Left colon (tissue), 2 donors: ENCODE measurements at regions not wholly inside any gene's neighbourhood (a gene's known extent, or its start where the extent isn't known, plus 50 kb on each side); places are given as distances from the start of the nearest gene placed in this dataset.

Experiments used
- ATAC-seq: fragments of 200-7000 bp; cut with Tn5 transposase; one replicate; pipeline ENCODE4 v1.9.1; 2020; ENCODE audit warnings: mild to moderate bottlenecking, moderate library complexity
- DNase-seq, 2 donors: peaks; one replicate each; pipeline ENCODE4 v3.0.0-alpha.2; 2020
- intact Hi-C, 2 donors: fragments of 100-400 bp; cut with DNase I in 1 of 2; cut with micrococcal nuclease in 1 of 2; formaldehyde crosslinking; loops; one replicate each; pipeline versions ENCODE4 v1.11.2 to v1.14.0; 2022; cut with DNase I, micrococcal nuclease
- donor health status: DM: no; HTN: no; CAD: no.
- donor health status: DM: yes; HTN: yes; CAD: no.

DNA sequence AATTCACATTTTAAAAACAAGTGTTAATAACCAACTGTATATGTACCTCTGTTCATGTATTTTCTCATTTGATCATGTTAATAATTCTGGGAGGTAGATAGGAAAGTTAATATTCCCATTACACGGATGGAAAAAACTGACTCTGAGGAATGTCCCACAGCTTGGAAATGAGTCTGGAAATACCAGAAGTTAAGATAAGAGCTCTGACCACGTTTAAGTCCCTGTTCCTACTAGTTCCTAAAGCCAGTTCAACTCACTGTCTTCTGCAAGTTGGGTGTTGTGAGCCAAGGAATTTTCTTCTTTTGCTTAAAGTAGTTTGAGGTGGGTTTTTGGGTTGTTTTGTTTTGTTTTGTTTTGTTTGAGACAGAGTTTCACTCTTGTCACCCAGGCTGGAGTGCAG lies 104.5 kb downstream of the TMEM30B start:
- DNase-seq (no peak), ATAC-seq (no peak)
- intact Hi-C loops = no loop called here

GRCh38 chr14:61174987-61175386 lies 106.2 kb downstream of the TMEM30B start:
- no peak for ATAC-seq
- intact Hi-C loops = no loop called here
- no peak for DNase-seq

GRCh38 chr14:61174441-61174891 lies 106.7 kb downstream of the TMEM30B start:
- intact Hi-C loops = no loop called here

DNA sequence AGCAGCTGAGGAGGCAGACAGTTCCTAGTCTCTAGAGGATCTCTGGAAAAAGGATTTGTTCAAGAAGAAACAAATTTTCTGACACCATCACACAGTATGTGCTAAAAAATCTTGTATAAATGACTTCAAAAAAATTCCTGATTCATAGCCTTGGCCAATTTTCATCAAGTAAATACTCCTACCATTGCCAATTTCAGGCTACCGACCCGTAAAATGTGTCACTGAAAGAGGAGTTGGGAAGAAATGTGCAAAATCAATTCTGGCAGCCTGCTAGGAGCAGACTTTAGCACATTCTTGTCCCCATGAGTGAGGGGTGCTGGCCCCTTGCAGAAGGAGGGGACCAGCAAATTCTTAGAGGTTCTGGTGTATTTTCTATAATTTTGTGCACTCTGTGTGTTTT lies 109.4 kb downstream of the TMEM30B start:
- ATAC-seq (no peak), DNase-seq (no peak)
- intact Hi-C loops = no loop called here

More at GRCh38 chr14:61174441-61174891, 106.7 kb downstream of the TMEM30B start:
- ATAC-seq (no peak), DNase-seq (no peak)

DNA sequence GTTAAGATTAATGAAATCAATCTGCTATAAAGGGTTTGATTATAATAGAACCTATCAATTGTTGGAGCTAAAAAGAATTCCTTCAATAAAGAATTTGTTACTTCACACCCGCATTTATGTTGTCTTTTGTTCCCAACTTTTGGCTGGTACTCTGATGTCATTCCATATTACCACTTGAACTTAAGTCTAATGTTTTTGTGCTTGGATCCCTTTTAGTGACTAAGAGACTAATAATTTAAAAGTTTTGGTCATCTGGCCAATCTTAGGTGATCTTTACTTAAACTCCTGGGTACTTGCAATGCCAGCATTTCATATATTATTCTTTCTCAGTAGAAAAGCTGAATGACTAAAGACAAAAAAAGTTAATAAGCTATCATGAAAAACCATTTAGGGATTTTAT lies 113.0 kb downstream of the TMEM30B start:
- intact Hi-C loops = no loop called here
- no peak for ATAC-seq

DNA sequence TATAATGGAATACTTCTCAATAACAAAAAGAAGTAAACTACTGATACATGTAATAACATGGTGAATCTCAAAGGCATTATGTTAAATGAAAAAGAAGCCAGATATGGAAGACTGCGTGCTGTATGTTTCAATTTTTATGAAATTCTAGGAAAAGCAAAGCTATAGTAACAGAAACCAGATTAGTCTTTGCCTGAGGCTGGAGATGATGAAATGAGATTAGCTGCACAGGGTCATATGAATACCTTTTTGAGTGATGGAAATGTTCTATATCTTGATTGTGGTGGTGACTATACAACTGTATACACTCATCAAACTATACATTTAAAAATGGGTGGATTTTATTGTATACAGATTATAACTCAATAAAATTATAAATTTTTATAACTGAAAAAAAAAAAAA lies 113.5 kb downstream of the TMEM30B start:
- no peak for DNase-seq
- intact Hi-C loops = no loop called here
- ATAC-seq = no peak

More for the DNA sequence above, 113.0 kb downstream of the TMEM30B start:
- DNase-seq = no peak

GRCh38 chr14:61160798-61161197 lies 120.3 kb downstream of the TMEM30B start:
- DNase-seq = no peak
- intact Hi-C loops = no loop called here
- ATAC-seq = no peak

GRCh38 chr14:61154641-61155040 lies 126.5 kb downstream of the TMEM30B start:
- ATAC-seq = no peak
- no peak for DNase-seq
- intact Hi-C loops = no loop called here

DNA sequence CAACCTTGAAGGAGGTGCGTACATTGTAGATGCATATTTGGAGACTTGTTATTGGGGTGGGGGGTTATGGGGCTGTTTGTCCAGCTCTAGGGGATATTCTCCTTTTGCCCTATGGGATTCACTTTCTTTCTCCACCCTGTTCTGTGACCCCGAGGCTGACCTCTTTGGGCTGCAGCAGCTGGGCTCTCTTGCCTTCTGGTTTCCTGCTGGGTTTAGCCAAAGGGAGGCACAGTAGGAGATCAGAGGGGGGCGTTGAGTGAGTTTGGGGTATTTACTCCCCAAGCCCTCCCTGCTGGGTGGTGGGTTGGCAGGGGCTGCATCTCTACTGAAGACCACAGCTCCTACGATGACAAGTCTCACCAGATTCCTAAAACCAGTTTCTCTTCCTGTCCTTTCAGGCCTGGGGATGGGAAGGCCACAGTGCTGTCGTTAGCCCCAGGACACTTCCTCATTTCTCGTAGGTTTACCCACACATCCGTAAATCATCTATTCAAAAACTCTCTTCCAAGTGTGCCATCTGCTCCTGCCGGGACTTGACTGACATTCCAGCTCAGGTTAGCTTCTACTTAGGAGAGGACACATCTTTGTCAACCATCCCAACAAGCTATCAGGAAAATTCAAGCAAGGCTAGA lies 127.1 kb downstream of the TMEM30B start:
- DNase-seq (no peak), ATAC-seq (no peak)
- intact Hi-C loops = no loop called here

DNA sequence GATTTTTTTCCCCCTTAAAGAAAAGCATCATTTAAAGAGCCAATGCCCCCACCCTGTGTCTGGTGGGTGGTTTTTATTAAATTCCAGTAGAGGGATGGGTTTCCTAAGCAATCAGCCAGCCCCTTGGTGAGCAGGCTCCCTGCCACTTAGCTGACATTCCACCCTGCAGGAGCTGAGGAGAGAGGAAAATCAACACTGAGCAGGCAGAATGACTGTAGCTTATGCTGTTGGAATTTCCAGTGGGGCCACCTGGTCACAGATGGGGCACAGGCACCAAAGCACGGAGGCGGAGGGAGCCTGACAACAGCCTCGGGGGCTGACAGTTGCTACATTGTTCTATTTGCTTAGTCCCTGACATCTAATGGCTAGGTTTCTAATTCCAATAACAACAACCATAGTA lies 127.7 kb downstream of the TMEM30B start:
- DNase-seq (no peak), ATAC-seq (no peak)
- intact Hi-C loops = no loop called here

DNA sequence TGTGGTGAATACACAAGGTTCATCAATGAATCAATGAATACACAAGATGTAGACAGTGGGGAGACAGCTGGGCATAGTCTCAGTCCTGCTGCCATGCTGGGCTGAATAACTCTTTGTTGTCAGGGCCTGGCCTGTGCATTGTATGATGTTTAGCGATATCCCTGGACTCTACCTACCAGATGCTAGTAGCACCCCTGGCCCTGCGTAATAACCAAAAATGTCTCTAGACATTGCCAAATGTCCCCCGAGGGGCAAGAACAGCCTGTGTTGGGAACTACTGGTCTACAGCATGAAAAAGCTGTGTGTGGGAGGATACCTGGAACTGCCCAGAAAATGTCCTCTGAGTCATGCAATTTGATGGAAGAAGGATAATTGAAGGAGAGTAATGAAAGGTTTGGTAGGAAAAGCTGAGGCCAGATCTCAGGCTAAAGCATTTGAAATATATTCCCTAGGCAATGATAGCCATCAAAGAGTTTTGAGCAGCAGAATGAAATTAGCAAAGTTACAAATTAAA lies 128.2 kb downstream of the TMEM30B start:
- ATAC-seq (no peak), DNase-seq (no peak)
- intact Hi-C loops = no loop called here

DNA sequence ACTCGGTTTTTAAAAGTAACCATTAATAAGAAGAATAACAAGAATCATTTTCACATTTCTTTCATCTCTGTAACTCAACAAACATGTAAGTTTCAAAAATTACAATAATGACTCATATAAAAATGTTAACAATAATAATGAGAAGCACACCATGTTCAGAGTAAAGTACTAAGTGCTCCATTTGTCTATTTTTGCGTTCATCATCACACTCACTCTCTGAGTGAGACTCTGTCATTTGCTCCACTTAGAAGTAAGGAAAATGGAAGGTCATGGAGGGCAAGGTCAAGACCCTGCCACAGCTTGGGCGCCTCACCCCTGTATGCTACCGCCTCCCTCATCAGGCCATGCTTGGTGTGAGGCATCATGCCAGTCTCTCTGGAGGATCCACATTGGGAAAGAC lies 129.9 kb downstream of the TMEM30B start:
- ATAC-seq (no peak), DNase-seq (no peak)
- intact Hi-C loops = no loop called here

GRCh38 chr14:61150851-61151250 lies 130.3 kb downstream of the TMEM30B start:
- ATAC-seq (no peak), DNase-seq (no peak)
- intact Hi-C loops = no loop called here

GRCh38 chr14:61149896-61150295 lies 131.2 kb downstream of the TMEM30B start:
- no peak for DNase-seq
- ATAC-seq = no peak
- intact Hi-C loops = no loop called here

- ATAC-seq (no peak), DNase-seq (no peak)
- intact Hi-C loops = no loop called here
These were observed 132.3 kb downstream of the TMEM30B start for GRCh38 chr14:61148742-61149350.

DNA sequence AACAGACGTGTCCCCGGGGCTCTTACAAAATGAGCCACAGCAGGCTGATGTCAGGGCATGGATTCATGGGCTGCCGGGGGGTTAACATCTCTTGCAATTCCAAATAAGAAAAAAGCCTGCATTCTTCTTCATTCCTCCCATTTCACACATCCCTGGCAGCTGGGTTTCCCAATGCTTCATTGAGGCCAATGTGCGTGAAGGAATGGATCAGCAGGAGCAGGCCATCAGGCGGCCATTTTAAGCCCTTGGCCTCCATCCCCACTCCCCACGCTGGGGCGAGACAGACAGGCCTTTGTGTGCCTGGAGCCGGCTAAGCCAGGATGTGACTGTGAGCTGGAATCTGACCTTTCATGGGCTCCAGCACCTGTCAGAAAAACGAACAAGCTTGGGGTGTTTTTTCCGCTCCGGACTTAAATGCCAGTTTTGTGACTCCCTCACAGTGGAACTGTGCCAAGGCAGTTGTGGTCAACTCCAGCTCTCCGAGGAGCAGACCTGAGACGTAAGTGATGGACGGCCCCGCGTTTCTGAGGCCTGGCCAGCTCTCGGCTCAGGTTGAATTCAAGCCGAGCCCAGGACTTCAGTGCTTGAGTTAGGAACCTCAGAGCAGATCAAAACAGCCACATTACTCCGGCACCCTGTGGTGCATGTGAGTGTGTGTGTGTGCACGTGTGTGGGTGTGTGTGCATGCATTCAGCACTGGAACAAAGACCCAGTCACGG lies 133.1 kb downstream of the TMEM30B start:
- ATAC-seq = no peak
- intact Hi-C loops = no loop called here
- DNase-seq = no peak

GRCh38 chr14:61147381-61147821 lies 133.7 kb downstream of the TMEM30B start:
- DNase-seq (no peak), ATAC-seq (no peak)
- intact Hi-C loops = no loop called here

DNA sequence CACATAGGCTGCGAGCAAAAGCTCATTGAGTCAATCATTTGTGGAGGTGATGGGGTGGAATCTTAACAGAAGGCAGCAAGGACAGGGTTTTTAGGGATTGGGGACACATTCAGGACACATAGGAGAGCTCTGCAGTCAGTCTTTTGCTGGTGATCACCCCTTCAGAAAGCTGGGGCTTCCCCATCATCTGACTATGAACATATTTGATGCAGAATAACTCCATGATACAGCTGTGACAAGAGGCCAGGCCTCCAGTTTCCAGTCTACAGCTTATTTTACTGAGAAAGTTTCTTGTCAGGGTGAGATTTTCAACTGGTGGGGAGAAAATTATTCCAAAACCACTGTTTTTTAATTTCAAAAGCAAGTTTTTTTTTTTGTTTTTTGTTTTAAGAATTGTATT lies 134.2 kb downstream of the TMEM30B start:
- intact Hi-C loops = no loop called here
- DNase-seq (no peak), ATAC-seq (no peak)

DNA sequence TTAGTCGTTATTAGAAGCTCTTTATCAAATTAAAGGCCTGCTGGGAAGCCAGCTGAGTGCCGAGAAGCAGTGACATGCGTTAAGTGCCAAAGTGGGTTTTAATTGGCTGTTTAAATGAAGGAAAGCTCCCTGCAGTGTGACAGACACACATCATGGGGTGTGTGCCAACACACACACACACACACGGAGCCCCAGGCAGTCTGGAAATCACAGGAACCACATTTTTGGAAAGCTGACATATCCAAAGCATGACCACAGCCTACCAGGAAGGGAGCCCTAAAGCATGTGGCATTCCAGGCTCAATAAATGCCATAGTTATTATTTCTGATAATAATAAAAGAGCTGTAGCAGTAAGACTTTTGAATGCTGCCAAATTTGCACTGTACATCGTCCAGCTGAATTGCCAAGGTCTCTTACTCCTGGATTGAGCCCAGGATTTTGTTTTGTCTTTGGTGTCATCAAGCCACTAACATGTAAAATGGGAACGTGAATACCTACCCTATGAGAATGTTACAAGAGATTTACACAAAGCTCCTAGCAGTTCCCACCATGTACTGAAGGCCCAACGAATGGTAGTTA lies 135.1 kb downstream of the TMEM30B start:
- ATAC-seq = no peak
- intact Hi-C loops = no loop called here
- DNase-seq = no peak
